ENCODE measurements at regions not wholly inside any gene's neighbourhood (a gene's known extent, or its start where the extent isn't known, plus 50 kb on each side); places are given as distances from the start of the nearest gene placed in this dataset.

GRCh38 chr2:64317707-64318475 is 136.1 kb upstream of the LGALSL start:
- DNase-seq (ENCODE audit: low read depth) = no peak

- no peak for DNase-seq (ENCODE audit: low read depth)
Measured at GRCh38 chr2:64318476-64318748, 135.6 kb upstream of the LGALSL start.

GRCh38 chr2:64319896-64320295 is 134.1 kb upstream of the LGALSL start:
- DNase-seq (ENCODE audit: low read depth) = no peak

GRCh38 chr2:64322433-64322832 is 131.5 kb upstream of the LGALSL start:
- DNase-seq (ENCODE audit: low read depth) = no peak

- no peak for DNase-seq (ENCODE audit: low read depth)
Measured at GRCh38 chr2:64323197-64323596, 130.8 kb upstream of the LGALSL start.

- no peak for DNase-seq (ENCODE audit: low read depth)
Measured at GRCh38 chr2:64324746-64325410, 129.1 kb upstream of the LGALSL start.

GRCh38 chr2:64325477-64325851 is 128.5 kb upstream of the LGALSL start:
- no peak for DNase-seq (ENCODE audit: low read depth)

GRCh38 chr2:64325852-64326577 is 127.9 kb upstream of the LGALSL start:
- no peak for DNase-seq (ENCODE audit: low read depth)

GRCh38 chr2:64326578-64327050 is 127.3 kb upstream of the LGALSL start:
- no peak for DNase-seq (ENCODE audit: low read depth)

GRCh38 chr2:64327129-64327509 is 126.8 kb upstream of the LGALSL start:
- no peak for DNase-seq (ENCODE audit: low read depth)

GRCh38 chr2:64327510-64328414 is 126.2 kb upstream of the LGALSL start:
- peak; percentile 24 for DNase-seq (ENCODE audit: low read depth)

GRCh38 chr2:64328415-64328722 is 125.6 kb upstream of the LGALSL start:
- no peak for DNase-seq (ENCODE audit: low read depth)

- DNase-seq (ENCODE audit: low read depth) = no peak
Measured at GRCh38 chr2:64328756-64329155, 125.2 kb upstream of the LGALSL start.

- DNase-seq (ENCODE audit: low read depth) = no peak
Measured at GRCh38 chr2:64329848-64330247, 124.1 kb upstream of the LGALSL start.

- peak; percentile 62 for DNase-seq (ENCODE audit: low read depth)
Measured at GRCh38 chr2:64330281-64331113, 123.5 kb upstream of the LGALSL start.

- no peak for DNase-seq (ENCODE audit: low read depth)
Measured at GRCh38 chr2:64331114-64331645, 122.8 kb upstream of the LGALSL start.

- no peak for DNase-seq (ENCODE audit: low read depth)
Measured at GRCh38 chr2:64331849-64332699, 121.9 kb upstream of the LGALSL start.

GRCh38 chr2:64336171-64336570 is 117.8 kb upstream of the LGALSL start:
- no peak for DNase-seq (ENCODE audit: low read depth)

- no peak for DNase-seq (ENCODE audit: low read depth)
Measured at GRCh38 chr2:64337314-64337713, 116.6 kb upstream of the LGALSL start.

GRCh38 chr2:64338108-64338507 is 115.9 kb upstream of the LGALSL start:
- DNase-seq (ENCODE audit: low read depth) = no peak

Data from CMK (cell line).